Suppressor macrophage treated with lipopolysaccharide for 1 hour (primary cell): ENCODE measurements at regions not wholly inside any gene's neighbourhood (a gene's known extent, or its start where the extent isn't known, plus 50 kb on each side); places are given as distances from the start of the nearest gene placed in this dataset.
"Not testable (repeated sequence)": the region's sequence is repeated elsewhere in the genome, so short reads cannot be mapped to it uniquely, and the experiment has no call there.

Source experiments
- DNase-seq, 3 donors: peaks; one replicate each; pipeline ENCODE4 v3.0.0-alpha.2; 2020 to 2022

DNA sequence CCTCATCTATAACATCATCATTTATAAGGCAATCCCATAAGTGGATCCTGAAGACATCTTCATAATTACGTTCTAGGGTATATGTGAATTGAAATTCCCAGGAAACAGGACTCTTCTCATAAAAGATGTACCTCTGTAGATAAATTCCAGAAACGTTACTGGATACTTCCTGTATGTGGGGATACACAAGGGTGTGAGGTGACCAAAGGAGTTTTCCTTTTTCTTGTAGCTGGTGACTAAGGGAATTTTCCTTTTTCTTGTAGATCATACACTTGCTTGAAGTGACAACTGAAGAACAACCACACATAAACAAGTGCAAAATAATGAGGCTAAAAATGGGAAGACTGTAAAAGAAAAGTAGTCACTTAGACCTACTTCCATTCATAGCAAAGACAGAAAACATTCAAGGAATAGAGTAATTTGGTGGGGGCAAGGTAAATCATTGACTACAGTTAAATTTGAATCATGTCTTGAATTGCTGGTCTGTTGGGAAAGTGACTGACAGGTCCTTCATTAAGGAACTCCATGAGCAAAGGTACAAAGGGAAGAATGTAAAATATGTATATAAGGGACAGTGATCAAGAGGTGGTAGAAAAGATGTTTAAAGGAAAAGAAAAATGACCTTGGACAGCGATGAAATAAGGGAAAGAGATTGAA lies 53.2 kb upstream of the UBE2E3 start:
- DNase-seq = no peak

DNA sequence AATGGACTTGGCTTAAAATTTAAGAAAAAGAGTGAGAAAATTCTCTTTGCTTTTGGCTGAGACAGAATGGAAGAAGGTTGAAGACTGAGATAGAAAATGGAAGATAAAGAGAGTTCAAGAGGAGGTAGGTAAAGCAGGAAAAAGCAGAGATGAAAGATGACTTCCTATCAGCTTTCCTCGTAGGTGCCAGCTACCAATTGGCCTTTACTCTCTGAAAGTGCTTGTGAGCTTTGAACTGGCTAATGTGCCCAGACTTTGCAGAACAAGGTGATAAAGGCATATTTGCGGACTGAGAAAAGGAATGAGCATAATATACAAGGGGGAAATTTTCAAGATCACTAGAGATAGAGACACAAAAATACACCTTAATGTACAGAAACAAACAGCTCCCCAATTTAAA lies 54.7 kb upstream of the UBE2E3 start:
- no peak for DNase-seq

DNA sequence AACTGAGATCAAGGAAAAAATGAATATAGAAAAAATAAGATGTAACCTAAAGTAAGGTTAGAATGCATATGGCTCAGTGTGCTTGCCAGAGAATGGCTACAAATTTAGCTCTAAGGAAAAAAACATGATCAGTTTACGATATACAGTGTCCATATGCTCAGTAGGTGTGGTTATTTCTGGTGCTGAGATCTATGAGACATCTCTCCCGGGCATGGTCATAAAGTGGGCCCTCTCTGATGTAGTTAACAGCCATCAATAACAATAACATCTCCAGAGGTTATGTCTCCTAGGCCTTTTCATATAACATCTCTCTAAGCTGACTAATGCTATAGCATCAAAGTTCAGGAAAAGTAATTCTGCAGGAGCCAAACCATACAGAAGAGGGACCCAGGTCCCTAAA lies 56.3 kb upstream of the UBE2E3 start:
- no peak for DNase-seq

DNA sequence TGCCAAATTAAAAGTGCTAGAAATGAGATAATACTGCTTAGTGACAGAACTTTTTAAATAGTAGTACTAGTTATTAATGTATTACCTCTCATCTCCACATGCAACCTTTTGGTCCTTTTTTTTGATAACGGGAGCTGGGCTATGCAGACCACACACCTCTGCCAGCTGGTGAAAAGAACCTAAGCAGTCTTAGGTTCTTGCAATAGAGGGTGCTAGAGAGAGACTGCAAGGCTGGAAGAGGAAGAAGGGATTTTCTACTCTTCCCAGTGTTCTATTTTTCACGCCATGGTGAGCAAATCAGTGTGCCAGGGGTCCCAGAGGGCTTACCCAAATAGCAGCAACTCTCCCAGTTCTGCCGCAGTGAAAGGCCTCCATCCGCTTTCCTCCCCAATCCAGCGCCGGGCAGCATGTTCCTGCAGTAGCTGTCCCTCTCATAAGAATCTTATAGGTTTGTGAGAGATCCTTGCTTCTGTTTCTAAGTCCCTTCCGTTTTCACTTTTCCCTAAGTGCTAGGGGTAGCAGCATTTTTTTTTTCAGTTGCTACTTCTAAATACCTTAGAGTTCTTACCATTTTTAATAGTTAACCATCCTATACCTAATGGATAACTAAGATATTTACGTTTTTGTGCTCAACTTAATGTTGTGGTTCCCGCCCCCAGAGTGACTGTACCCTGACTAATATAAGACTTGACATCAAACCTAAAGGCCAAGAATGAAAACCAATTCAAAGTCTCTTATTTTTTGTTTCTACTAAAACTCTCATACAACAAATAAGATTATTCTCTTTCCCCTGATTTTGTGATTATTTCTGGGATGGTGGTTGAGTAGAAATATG lies 69.4 kb upstream of the UBE2E3 start:
- DNase-seq = no peak

DNA sequence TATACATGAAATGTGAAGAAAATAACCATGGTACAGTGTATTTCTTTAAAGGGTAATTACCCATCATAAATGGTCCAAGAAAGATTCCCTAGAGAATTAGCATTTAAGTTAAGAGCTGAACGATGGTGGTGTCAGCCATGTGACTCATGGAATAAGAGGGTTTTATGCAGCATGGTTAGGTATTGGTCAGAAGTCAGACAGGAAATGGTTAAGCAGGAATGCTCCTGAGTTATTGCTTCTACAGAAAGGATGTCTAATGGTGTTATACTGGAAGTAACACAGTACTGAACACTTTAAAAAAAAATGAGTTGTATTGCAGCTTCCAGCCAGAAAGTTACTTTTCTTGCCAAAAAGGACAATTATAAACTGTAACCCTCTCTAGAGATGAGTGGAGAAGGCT lies 72.7 kb upstream of the UBE2E3 start:
- no peak for DNase-seq

DNA sequence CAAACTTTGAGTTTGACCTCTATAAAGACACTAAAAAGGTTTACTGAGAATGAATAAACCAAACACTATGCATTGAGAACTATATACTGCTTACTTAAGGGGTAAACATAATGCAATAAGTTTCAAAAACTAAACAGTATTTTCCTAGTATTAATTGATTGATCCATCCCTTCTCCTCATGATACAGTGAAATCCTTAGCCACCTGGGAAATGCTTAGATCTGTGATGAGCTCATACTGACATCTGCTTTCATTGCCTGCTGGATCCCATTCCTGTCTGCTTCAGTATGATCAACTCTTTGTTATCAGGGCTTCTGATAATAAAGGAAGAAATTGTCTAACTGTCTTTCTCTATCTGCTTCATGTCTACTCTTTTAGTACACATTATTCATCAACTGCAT lies 74.9 kb upstream of the UBE2E3 start:
- DNase-seq = no peak

DNA sequence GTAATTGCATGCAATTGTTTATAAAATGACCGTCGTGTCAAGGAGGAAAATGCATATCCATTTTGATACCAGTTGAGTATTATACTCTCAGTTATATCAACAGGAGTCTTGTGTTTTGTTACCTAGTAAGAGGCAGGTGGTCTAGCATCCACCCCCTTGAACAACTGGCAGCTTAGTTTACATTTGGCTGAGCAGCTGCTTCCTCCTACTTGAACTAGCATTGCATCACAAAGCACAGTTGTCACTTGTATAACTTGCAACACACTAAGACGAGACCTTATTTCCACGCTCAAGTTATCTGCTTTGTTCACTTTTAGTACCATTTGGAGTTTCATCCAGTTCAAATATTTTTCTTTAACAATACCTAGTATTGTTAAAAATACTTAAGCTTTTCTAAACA lies 75.4 kb upstream of the UBE2E3 start:
- DNase-seq = no peak

DNA sequence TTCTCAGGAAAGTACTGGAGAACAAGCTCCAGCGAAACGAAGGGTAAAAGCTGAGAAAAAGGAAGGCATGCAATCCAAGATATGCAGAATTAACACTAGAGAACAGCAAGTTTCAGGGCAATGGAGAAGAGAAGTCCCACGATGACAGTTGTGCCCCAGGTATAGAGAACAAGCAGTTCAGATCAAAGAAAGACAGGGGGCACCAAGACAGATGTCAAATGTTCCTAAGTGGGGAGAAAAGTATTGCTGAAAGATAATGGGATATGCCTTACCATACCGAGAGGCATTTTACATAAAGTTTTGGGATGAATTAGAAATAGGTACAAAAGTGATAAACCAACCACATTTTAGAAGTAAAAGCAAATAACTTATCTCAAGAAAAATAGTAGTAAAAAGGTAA lies 79.1 kb upstream of the UBE2E3 start:
- no peak for DNase-seq

DNA sequence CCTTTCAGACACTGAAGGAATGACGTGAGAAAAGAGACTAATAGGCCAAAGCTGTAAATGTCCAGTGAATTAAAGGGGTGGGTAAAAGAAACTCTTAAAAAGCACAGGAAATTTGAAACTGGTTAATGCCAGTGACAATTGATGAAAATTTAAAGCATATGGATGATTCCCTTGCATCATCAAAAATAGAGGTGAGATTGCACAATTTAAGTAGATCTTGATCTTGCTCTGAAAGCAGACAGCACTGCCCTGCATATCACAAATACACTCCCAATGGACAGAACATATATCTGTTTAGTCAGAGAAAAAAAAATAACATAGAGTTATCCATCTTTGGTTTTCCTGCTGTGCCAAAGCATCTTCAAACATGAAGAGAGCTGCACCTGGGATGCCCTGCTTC lies 86.7 kb upstream of the UBE2E3 start:
- no peak for DNase-seq

DNA sequence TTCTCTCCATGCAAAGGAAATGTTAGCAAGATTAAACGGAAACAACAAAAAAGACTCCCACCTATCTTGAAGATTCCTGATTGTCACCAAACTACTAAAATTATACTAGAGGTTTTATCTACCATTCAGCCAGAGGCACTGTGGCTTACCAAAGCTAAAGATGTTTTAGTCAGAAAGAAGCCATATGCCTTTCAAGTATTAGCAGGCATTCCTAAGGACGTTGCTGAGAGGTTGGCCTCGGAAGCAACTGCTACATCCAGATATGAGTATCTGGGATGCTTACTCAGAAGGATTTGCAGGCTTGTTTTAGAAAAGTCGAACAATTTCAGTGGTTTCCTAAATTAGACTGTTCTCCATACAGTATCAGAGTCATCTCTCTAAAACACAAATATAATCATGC lies 88.3 kb upstream of the UBE2E3 start:
- no peak for DNase-seq

DNA sequence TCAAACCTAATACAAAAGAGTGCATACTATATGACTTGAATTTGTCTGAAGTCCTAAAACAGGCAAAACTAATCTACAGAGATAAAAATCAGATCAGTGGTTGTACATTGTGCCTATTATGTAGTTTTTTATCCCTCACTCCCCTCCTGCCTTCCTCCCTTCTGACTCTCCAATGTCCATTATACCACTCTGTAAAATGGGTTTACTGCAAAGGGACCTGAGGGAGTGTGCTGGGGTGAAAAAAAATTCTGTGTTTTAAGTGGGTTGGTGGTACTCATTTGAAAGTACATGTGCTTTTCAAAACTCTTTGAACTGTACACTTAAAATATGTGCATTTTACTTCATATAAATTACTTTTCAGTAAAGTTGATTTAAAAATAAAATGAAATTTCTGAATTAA lies 89.0 kb upstream of the UBE2E3 start:
- DNase-seq = no peak

DNA sequence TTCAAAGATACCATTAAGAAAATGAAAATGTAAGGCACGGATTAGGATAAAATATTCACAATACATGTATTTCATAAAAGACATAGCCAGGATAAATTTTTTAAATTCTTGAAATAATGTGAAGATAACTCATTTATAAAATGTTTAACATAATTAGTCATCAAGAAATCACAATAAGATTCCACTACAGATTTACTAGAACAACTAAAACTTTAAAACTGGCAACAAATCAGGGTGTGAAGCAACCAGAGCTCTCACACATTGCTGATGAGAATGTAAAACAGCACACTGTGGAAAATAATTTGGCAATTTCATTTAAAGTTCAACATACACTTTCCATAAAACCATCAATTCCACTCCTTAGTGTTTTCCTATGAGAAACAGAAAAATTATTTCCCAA lies 89.6 kb upstream of the UBE2E3 start:
- no peak for DNase-seq

DNA sequence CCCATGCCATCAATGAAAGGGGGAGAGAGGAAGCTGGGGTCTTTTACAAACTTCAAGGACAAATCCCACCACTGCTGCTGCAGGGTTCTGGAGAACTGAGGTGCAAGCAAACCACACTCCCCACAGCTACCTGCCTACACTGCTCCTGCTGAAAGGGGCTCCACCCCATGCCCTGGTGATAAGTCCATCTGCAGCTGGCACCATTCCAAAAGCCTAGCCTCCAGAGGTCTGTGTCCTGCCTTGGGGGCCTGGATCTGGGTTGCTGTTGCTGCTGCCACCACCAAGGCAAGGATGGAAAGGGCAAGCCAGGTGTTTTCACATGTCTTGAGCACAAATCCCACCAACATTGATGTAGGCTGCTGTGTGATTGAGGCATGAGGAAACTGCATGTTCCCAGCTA lies 97.4 kb upstream of the UBE2E3 start:
- no peak for DNase-seq

DNA sequence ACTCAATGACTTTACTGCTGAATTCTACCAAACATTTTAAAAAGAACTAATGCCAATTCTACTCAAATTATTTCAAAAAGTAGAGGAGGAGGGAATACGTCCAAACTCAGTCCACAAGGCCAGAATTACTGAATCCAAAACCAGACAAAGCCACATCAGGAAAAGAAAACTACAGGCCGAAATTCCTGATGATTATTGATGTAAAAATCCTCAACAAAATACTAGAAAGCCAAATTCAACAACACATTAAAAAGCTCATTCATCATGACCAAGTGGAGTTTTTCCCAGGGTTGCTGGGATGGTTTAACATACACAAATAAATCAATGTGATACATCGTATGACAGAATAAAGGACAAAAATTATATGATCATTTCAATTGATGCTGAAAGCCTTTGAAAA lies 103.9 kb upstream of the UBE2E3 start:
- no peak for DNase-seq

DNA sequence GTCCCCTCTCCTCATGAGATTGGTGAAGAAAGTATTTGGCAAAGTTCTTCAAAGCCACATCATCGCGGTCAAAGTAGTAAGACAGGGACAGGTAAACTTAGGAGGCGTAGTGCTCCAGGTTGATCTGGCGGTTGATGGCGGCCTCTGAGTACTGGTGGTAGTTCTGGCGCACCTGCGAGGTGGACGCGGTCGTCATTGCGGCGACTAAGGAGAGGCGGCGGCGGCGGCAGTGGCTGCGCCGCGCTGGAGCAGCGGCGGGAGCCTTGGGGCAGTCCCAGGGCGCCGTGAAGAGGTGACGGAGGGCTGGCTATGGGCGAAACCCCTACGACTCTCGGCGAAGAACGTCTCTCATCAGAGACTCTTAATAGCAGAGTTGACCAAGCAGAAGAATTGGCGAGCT lies 107.2 kb upstream of the UBE2E3 start:
- no peak for DNase-seq

DNA sequence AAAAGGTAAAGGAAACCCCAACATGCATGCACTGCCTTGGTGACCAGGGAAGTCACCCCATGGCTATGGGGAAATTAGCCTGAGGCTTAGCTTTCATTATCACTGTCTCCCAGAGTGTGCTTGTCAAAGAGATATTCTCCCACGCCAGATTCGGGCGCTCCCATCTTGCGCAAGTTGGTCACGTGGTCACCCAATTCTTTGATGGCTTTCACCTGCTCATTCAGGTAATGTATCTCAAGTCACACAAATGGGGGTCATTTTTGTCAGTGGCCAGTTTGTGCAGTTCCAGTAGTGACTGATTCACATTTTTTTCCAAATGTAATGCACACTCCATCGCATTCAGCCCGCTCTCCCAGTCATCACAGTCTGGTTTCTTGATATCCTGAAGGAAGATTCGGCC lies 107.6 kb upstream of the UBE2E3 start:
- DNase-seq = not testable (repeated sequence)

DNA sequence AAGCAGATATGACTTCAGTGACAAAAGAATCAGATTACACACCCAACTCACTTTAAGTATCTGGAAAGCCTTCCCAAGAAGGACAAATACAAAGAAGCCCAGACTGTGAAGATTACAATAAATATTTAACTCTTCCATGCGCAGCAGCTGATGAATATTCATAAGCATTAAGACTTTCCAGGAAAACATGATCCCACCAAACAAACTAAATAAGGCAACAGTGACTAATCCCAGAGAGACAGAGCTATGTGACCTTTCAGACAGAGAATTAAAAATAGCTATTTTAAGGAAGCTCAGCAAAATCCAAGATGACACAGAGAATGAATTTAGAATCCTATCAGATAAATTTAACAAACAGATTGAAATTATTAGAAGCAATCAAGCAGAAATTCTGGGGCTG lies 108.2 kb upstream of the UBE2E3 start:
- no peak for DNase-seq

DNA sequence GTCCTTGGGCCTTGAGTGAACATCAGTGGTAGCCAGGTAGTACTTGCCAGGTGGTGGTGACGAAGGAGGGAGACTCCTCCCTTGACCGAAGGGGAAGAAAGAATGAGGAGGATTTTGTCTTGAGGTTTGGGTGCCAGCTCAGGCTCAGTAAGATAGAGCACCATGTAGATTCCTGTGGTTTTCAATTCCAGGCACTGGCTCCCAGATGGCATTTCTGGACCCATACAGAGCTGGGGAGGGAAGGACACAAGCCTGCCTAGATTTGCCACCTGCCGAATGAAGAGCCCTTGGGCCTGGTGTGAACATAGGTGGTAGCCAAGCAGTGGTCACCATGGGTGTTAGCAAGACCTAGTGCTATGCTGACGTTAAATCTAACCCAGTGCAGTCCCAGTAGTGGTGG lies 108.8 kb upstream of the UBE2E3 start:
- no peak for DNase-seq

DNA sequence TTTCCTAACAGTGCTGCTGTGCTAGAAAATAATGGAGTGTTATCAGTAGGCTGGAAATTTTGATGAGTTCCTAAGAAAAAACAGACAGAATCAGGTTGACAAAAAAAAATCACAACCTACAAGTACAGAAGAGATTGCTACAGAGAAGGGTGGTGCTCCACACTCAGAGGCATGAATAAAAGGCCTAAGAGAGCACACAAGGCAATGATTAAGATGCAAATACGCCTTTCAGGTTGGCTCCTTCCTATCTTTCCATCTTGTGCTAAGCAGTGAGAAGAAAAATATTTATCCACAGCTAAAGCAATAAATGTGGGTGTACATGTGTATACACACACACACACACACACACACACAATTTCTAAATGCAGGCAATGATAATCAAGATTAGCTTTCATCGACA lies 130.6 kb upstream of the UBE2E3 start:
- DNase-seq = no peak

DNA sequence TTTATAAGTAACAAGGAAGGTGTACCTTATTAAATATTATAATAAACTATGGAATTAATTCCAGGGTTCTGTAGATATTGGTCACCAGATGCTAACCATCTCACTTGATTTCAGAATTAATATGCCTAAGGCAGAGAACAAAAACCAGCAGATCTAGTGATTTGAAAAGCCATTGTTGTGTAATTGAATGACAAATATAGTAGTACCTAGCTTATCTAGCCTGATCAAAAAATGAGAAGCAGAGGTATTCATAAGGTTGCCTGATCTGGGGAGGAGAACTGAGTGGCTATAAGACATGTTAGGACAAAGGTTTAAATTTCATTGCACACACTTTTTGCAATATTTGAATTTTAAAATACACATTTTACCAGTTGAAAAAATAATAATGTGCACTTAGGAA lies 132.0 kb upstream of the UBE2E3 start:
- no peak for DNase-seq

DNA sequence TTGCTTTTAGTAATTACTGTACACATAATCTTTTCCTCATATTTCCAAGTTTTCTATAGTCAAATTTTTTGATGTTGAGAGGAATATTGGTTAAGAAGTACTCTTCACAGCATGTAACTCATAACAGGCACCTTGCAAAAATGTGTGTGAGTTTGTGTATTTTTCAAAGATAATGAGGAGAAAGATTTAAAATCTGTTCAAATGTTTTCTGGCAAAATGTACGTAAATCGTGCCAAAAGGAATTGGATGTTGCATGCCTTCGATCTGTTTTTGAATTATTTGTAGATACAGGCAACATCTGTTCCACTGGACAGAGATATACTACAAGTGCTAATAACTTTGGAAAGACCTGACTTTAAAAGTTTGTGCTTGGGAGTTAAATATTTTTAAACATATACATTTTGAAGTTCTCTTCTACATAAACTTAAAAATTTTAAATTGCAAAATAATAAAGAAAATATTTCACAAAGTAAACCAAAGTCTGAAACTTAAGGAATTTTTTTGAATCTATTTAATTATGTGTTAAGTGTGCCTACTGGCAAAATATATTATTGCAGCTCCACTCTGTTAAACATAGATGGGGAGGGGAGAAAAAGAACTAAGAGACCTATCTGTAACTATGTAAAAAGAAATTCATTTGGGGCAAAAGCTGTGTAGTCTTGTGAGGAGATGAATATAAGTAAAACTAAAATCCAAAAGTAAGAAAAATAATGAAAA lies 133.5 kb upstream of the UBE2E3 start:
- DNase-seq = no peak

DNA sequence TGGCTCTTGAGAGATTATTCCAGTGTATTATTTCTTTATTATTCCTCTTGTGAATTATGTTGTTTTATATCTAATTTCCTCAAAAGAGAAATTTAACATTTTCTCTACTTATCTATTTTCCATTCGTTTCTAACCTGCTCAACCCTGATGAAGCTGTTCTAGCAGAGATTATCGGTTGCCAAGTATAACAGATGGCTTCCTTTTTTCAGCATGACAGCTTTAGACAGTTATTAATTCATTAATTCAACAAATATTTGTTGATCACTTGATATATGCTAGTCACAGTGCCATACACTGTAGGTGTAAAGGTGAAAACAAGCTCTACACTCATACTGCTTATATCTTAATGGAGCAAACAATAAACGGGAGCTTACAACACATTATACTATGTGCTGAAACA lies 137.9 kb upstream of the UBE2E3 start:
- no peak for DNase-seq

DNA sequence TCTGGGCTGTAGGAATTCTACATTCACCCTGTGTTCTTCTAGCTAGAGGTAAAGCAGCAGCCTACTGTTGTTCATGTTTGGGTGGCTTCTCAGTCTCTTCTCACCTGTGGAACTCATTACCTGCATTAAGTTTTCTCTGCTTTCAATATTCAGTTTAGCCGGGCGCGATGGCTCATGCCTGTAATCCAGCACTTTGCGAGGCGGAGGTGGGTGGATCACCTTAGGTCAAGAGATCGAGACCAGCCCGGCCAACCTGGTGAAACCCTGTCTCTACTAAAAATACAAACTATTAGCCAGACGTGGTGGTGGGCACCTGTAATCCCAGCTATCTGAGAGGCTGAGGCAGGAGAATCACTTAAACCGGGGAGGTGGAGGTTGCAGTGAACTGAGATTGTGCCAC lies 139.8 kb upstream of the UBE2E3 start:
- no peak for DNase-seq

DNA sequence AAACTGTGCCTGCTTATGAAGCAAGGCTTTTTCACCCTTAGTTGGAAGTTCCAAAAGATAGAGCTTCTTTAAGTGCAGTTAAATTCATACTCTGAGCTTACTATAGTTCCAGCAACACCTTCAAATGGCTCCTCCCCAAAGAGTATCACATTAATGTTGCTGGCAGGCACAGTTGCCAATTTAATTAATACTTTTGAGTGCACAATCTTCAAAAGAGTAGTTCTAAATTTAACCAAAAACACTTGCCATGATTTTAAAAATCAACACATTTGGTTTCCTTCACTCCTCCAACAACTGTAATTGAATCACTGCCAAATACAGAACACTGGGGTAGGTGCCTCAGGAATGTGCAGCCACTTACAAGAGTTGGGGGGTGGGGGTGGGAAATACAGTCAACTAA lies 150.6 kb upstream of the UBE2E3 start:
- DNase-seq = no peak
